Mesendoderm (in vitro differentiated cells): ENCODE measurements at regions not wholly inside any gene's neighbourhood (a gene's known extent, or its start where the extent isn't known, plus 50 kb on each side); places are given as distances from the start of the nearest gene placed in this dataset.

ENCODE experiments used
- DNase-seq: peaks from one replicate; pipeline ENCODE4 v3.0.0; 2013
- H2AK5ac ChIP-seq: 2 replicates; pipeline ENCODE4 v1.6.1; 2013; ENCODE audit warnings: low read length, inconsistent platforms
- H2BK120ac ChIP-seq: 2 replicates; pipeline ENCODE4 v1.6.1; 2013; ENCODE audit warnings: low read depth, mild to moderate bottlenecking, low read length, moderate library complexity, mixed read lengths
- H2BK15ac ChIP-seq: replicated peaks from 2 replicates; pipeline ENCODE4 v1.6.1; 2013; ENCODE audit warnings: low read depth, mild to moderate bottlenecking, moderate library complexity
- H2BK5ac ChIP-seq: 2 replicates; pipeline ENCODE4 v1.6.1; 2013; ENCODE audit warnings: low read length, inconsistent platforms
- H3K18ac ChIP-seq: 2 replicates; pipeline ENCODE4 v1.6.1; 2013; ENCODE audit warnings: mild to moderate bottlenecking, low read length, mixed read lengths
- H3K23ac ChIP-seq: one replicate; pipeline ENCODE4 v1.6.1; 2013; ENCODE audit warnings: low read length
- H3K27ac ChIP-seq: 2 replicates; pipeline ENCODE4 v1.5.1; 2013; ENCODE audit warnings: low read depth, mild to moderate bottlenecking, inconsistent platforms, low read length, moderate library complexity
- H3K27me3 ChIP-seq: 2 replicates; pipeline ENCODE4 v1.6.1; 2013; ENCODE audit warnings: low read length, control low read depth, mild to moderate bottlenecking, inconsistent platforms; ENCODE audit not compliant: insufficient read depth, poor library complexity
- H3K36me3 ChIP-seq: 2 replicates; pipeline ENCODE4 v1.6.1; 2013; ENCODE audit warnings: low read length, inconsistent platforms; ENCODE audit not compliant: control insufficient read depth, insufficient read depth
- H3K4ac ChIP-seq: one replicate; pipeline ENCODE4 v1.6.1; 2013; ENCODE audit warnings: low read depth, mild to moderate bottlenecking, low read length, moderate library complexity
- H3K4me1 ChIP-seq: 2 replicates; pipeline ENCODE4 v1.6.1; 2013; ENCODE audit warnings: low read depth, low read length, inconsistent platforms; ENCODE audit not compliant: control insufficient read depth
- H3K4me2 ChIP-seq: 2 replicates; pipeline ENCODE4 v1.6.1; 2013; ENCODE audit warnings: low read length
- H3K4me3 ChIP-seq: 2 replicates; pipeline ENCODE4 v1.5.1; 2013; ENCODE audit warnings: mild to moderate bottlenecking, low read length
- H3K56ac ChIP-seq: one replicate; pipeline ENCODE4 v1.6.1; 2013; ENCODE audit warnings: low read length
- H3K79me1 ChIP-seq: 2 replicates; pipeline ENCODE4 v1.6.1; 2013; ENCODE audit warnings: low read length, inconsistent platforms
- H3K79me2 ChIP-seq: 2 replicates; pipeline ENCODE4 v1.6.1; 2013; ENCODE audit warnings: mild to moderate bottlenecking, low read length; ENCODE audit not compliant: control insufficient read depth, insufficient read depth
- H3K9ac ChIP-seq: 2 replicates; pipeline ENCODE4 v1.6.1; 2013; ENCODE audit warnings: low read length, inconsistent platforms
- H4K5ac ChIP-seq: one replicate; pipeline ENCODE4 v1.6.1; 2013; ENCODE audit warnings: low read length
- H4K8ac ChIP-seq: one replicate; pipeline ENCODE4 v1.6.1; 2013; ENCODE audit warnings: low read depth, mild to moderate bottlenecking, control low read depth, low read length, moderate library complexity
- WGBS: extraction: QIAGEN DNeasy Blood & Tissue Kit; methylation state at CpG from one replicate; pipeline ENCODE4 v1.1.7; 2013; ENCODE audit warnings: low lambda C conversion rate, missing lambda C conversion rate; ENCODE audit not compliant: insufficient coverage; ENCODE audit errors: extremely low coverage; 5-methylcytosine and 5-hydroxymethylcytosine counted together

DNA sequence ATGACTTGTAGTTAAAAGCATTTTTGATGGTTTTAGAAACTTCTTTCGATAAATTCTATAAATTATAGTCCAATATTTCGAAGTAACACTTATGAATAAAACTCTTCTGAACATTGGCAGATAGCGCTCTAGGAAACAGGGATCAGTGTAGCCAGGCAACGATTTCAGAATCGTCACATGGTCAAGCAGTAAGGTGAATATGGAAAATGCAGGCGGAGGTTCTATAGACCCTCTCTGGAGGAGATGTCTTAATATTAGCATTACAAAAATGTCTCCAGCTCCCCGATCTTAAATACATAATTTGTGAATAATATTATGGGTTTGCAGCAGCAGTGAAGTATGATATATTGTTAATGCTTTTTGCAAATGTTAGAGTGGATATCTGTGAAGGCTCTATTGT is 310.3 kb downstream of the SS18 start:
- no peaks in the 10 kb centered on the region for H3K27me3 ChIP-seq
- H3K79me1 ChIP-seq: no peaks in the 10 kb centered on the region
- H3K4ac ChIP-seq: no peak overlapping the region
- H4K5ac ChIP-seq: no peak overlapping the region
- H3K9ac ChIP-seq: no peak overlapping the region
- H3K23ac ChIP-seq: no peak overlapping the region
- H3K4me2 ChIP-seq: no peak overlapping the region
- H2BK120ac ChIP-seq: no peak overlapping the region
- H4K8ac ChIP-seq: no peak overlapping the region
- H3K4me1 ChIP-seq: no peaks in the 10 kb centered on the region
- WGBS: no CpG with 5 or more reads among the region's 7 CpGs
- H3K27ac ChIP-seq: no peak overlapping the region
- no peak overlapping the region for H2BK5ac ChIP-seq
- no peaks in the 10 kb centered on the region for H3K79me2 ChIP-seq
- H3K36me3 ChIP-seq: no peaks in the 10 kb centered on the region
- no peak overlapping the region for H3K56ac ChIP-seq
- no peak overlapping the region for H3K18ac ChIP-seq
- H2BK15ac ChIP-seq: no peak overlapping the region
- H2AK5ac ChIP-seq: no peak overlapping the region
- DNase-seq: no peak
- no peak overlapping the region for H3K4me3 ChIP-seq

DNA sequence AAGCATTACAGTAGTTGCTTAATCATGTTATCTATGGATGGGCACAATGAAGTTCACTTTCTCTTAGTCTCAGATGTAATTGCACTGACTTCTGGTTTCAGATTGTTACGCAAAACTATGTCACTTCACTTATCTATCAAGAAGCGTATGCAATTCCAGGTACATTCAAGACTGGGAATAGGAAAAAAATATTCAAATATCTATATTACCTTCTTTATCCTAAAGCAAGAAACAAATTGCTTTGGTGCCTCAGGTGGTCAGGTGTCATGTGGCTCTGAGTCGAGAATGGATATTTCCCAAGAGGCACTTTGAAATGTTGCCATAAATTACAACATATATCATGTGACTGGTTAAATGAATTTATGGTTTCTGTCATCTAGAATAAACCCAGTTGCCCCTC is 318.6 kb downstream of the SS18 start:
- Histone ChIP-seq H4K5ac (no peak overlapping the region), H3K23ac (no peak overlapping the region), H3K4ac (no peak overlapping the region), H3K18ac (no peak overlapping the region), H2BK5ac (no peak overlapping the region), H2BK120ac (no peak overlapping the region), H3K36me3 (no peaks in the 10 kb centered on the region), H3K4me2 (no peak overlapping the region), H2AK5ac (no peak overlapping the region), H3K4me3 (no peak overlapping the region), H3K27me3 (no peaks in the 10 kb centered on the region), H3K79me2 (no peaks in the 10 kb centered on the region), H3K4me1 (no peaks in the 10 kb centered on the region), H3K27ac (no peak overlapping the region), H2BK15ac (no peak overlapping the region), H3K79me1 (no peaks in the 10 kb centered on the region), H4K8ac (no peak overlapping the region), H3K56ac (no peak overlapping the region), H3K9ac (no peak overlapping the region)
- DNase-seq: no peak
- no CpG with 5 or more reads among the region's 3 CpGs for WGBS

DNA sequence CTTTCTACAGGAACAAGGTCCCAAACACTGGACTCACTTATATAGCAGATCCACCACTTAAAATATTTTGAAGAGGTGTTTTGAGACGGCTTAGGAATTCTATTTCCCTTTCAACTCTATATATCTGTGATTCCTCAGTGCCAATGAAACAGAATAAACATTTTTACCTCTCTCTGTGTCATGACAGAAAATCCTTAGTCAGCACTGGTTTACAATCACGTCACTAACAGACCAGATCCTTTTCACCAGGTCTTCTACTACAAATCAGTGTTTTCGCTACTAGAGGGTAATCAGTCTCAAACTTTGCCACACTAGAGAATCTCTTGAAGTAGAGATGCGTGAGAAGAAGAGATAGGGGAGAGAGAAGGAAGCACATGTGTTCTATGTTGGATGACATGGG is 325.6 kb downstream of the SS18 start:
- no peak overlapping the region for H3K23ac ChIP-seq
- no peak overlapping the region for H2BK15ac ChIP-seq
- no peak overlapping the region for H2BK5ac ChIP-seq
- H2AK5ac ChIP-seq: no peak overlapping the region
- H4K5ac ChIP-seq: no peak overlapping the region
- DNase-seq: no peak
- H3K36me3 ChIP-seq: no peaks in the 10 kb centered on the region
- no peak overlapping the region for H3K56ac ChIP-seq
- H4K8ac ChIP-seq: no peak overlapping the region
- no peak overlapping the region for H3K27ac ChIP-seq
- no peak overlapping the region for H3K4me2 ChIP-seq
- H3K4ac ChIP-seq: no peak overlapping the region
- no peaks in the 10 kb centered on the region for H3K27me3 ChIP-seq
- no peaks in the 10 kb centered on the region for H3K79me1 ChIP-seq
- no peak overlapping the region for H3K4me3 ChIP-seq
- H3K18ac ChIP-seq: no peak overlapping the region
- H3K4me1 ChIP-seq: no peaks in the 10 kb centered on the region
- no CpG with 5 or more reads among the region's 4 CpGs for WGBS
- H2BK120ac ChIP-seq: no peak overlapping the region
- H3K79me2 ChIP-seq: no peaks in the 10 kb centered on the region
- no peak overlapping the region for H3K9ac ChIP-seq

DNA sequence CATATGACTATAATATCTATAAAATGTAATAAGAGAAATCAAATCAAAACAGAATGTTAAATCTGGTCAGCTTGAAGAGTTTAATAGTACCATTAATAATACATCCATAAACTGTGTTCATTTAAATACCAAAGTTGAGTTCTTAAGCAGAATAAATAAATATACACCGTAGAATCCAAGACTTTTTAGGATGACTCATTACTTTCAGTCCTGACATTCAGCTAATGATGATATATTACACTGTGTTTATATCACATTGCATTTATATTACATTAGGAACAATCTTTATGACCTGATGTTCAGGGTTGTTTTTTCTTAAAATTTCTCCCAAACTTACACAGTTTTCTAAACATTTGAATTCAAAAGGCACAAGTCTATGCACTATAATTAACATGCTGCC is 331.3 kb downstream of the SS18 start:
- Histone ChIP-seq H3K56ac (no peak overlapping the region), H4K8ac (no peak overlapping the region), H3K36me3 (no peaks in the 10 kb centered on the region), H3K18ac (no peak overlapping the region), H3K4me2 (no peak overlapping the region), H3K79me2 (no peaks in the 10 kb centered on the region), H3K23ac (no peak overlapping the region), H4K5ac (no peak overlapping the region), H2BK5ac (no peak overlapping the region), H3K4ac (no peak overlapping the region), H3K27ac (no peak overlapping the region), H2BK120ac (no peak overlapping the region), H3K9ac (no peak overlapping the region), H3K4me1 (no peaks in the 10 kb centered on the region), H2AK5ac (no peak overlapping the region), H2BK15ac (no peak overlapping the region), H3K27me3 (no peaks in the 10 kb centered on the region), H3K4me3 (no peak overlapping the region), H3K79me1 (no peaks in the 10 kb centered on the region)
- WGBS: no CpG with 5 or more reads among the region's 1 CpG
- no peak for DNase-seq

DNA sequence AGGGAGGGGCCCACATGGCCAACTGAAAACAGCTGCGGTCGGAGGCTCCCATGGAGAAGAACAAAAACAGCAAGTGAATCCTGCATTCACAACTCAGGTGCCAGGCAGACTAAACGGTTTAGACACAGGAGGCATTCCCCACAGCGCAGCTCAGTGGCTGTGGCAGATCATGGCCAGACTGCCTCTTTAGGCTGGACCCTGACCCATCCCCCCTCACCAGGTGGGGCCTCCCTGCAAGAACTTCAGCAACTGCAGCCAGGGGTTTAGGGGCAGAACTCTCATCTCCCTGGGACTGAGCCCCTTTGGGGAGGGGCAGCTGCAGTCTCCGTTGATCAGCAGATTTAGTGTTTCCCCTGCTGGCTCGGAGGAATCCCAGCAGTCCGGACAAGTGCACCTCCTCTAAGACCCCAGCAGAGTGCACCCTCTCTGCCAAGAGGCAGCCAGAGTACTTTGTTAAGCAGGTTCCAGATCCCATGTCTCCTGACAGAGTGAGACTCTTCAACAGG is 346.7 kb downstream of the SS18 start:
- no peak overlapping the region for H2AK5ac ChIP-seq
- WGBS: no CpG with 5 or more reads among the region's 7 CpGs
- no peaks in the 10 kb centered on the region for H3K4me1 ChIP-seq
- no peaks in the 10 kb centered on the region for H3K36me3 ChIP-seq
- no peak overlapping the region for H3K27ac ChIP-seq
- H3K79me2 ChIP-seq: no peaks in the 10 kb centered on the region
- H3K56ac ChIP-seq: no peak overlapping the region
- H2BK5ac ChIP-seq: no peak overlapping the region
- no peak overlapping the region for H3K4ac ChIP-seq
- H3K79me1 ChIP-seq: no peaks in the 10 kb centered on the region
- peak; percentile 93 for DNase-seq
- no peak overlapping the region for H3K23ac ChIP-seq
- no peak overlapping the region for H3K9ac ChIP-seq
- no peaks in the 10 kb centered on the region for H3K27me3 ChIP-seq
- H2BK120ac ChIP-seq: no peak overlapping the region
- H3K4me2 ChIP-seq: no peak overlapping the region
- no peak overlapping the region for H4K5ac ChIP-seq
- H2BK15ac ChIP-seq: no peak overlapping the region
- no peak overlapping the region for H3K4me3 ChIP-seq
- H4K8ac ChIP-seq: no peak overlapping the region
- H3K18ac ChIP-seq: no peak overlapping the region

DNA sequence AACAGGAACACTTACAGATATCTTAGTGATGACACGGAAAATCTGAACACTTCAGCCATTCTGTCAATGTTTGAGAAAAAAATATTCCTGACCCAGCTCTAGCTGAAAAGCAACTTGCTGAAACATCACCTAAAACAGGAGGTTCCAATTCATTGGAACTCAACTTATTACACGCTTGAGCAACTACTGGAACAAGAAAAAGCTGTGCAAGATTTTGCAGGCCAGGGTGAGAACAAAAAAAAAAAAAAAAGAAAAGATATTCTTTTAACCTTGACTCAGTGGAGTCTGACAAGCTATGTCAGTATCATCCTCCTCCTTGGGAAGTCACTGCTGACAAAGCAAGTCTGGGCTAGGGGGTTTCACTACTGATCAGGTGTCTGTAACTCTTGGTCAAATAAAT is 351.0 kb downstream of the SS18 start:
- DNase-seq: no peak

More for the DNA sequence above, 351.0 kb downstream of the SS18 start:
- no peaks in the 10 kb centered on the region for H3K4me1 ChIP-seq
- H3K18ac ChIP-seq: no peak overlapping the region
- H2BK120ac ChIP-seq: no peak overlapping the region
- H3K9ac ChIP-seq: no peak overlapping the region
- no peak overlapping the region for H4K8ac ChIP-seq
- H3K79me2 ChIP-seq: no peaks in the 10 kb centered on the region
- WGBS: no CpG with 5 or more reads among the region's 2 CpGs
- no peaks in the 10 kb centered on the region for H3K36me3 ChIP-seq
- H3K27me3 ChIP-seq: no peaks in the 10 kb centered on the region
- no peak overlapping the region for H3K27ac ChIP-seq
- no peak overlapping the region for H3K4me2 ChIP-seq
- H3K79me1 ChIP-seq: no peaks in the 10 kb centered on the region
- H3K23ac ChIP-seq: no peak overlapping the region
- H3K4ac ChIP-seq: no peak overlapping the region
- no peak overlapping the region for H2BK5ac ChIP-seq
- no peak overlapping the region for H3K56ac ChIP-seq
- H2BK15ac ChIP-seq: no peak overlapping the region
- no peak overlapping the region for H2AK5ac ChIP-seq
- H4K5ac ChIP-seq: no peak overlapping the region
- H3K4me3 ChIP-seq: no peak overlapping the region
